Fibroblast of villous mesenchyme (primary cell): ENCODE measurements at regions not wholly inside any gene's neighbourhood (a gene's known extent, or its start where the extent isn't known, plus 50 kb on each side); places are given as distances from the start of the nearest gene placed in this dataset.

Experiments used
- DNase-seq: peaks from one replicate; pipeline ENCODE4 v3.0.0-alpha.2; 2010; ENCODE audit warnings: low read depth
- H3K4me3 ChIP-seq: 2 replicates; pipeline ENCODE4 v1.5.1; 2011; ENCODE audit warnings: low read depth, mild to moderate bottlenecking, low read length
- TF ChIP-seq, protein P1 (sequence below): IDR thresholded peaks from 2 replicates; pipeline ENCODE4 v1.5.1; 2012; ENCODE audit warnings: low read depth, mild to moderate bottlenecking, low read length; ENCODE audit not compliant: insufficient read depth

DNA sequence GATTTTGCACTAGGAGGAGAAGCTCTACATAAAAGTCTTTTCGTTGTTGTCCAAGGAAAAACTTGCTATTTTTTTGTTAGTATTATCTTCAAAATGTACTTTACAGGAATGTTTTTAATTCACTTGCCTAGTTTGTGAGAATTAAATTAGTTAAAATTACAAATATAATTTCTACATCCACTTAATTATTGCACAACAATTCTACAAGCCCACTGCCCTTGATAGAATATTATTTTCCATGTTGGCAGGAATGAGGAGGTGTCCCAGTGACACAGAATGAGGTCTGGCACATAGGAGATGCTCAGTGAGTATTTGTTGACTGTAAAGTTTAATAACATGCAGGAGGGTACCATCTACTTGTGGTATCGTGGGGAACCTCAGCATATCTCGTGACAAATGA, 255.4 kb downstream of the SDHAF3 start:
- TF ChIP-seq, protein P1, sequence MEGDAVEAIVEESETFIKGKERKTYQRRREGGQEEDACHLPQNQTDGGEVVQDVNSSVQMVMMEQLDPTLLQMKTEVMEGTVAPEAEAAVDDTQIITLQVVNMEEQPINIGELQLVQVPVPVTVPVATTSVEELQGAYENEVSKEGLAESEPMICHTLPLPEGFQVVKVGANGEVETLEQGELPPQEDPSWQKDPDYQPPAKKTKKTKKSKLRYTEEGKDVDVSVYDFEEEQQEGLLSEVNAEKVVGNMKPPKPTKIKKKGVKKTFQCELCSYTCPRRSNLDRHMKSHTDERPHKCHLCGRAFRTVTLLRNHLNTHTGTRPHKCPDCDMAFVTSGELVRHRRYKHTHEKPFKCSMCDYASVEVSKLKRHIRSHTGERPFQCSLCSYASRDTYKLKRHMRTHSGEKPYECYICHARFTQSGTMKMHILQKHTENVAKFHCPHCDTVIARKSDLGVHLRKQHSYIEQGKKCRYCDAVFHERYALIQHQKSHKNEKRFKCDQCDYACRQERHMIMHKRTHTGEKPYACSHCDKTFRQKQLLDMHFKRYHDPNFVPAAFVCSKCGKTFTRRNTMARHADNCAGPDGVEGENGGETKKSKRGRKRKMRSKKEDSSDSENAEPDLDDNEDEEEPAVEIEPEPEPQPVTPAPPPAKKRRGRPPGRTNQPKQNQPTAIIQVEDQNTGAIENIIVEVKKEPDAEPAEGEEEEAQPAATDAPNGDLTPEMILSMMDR, result no peak
- no peak for DNase-seq
- no peak overlapping the region for H3K4me3 ChIP-seq

DNA sequence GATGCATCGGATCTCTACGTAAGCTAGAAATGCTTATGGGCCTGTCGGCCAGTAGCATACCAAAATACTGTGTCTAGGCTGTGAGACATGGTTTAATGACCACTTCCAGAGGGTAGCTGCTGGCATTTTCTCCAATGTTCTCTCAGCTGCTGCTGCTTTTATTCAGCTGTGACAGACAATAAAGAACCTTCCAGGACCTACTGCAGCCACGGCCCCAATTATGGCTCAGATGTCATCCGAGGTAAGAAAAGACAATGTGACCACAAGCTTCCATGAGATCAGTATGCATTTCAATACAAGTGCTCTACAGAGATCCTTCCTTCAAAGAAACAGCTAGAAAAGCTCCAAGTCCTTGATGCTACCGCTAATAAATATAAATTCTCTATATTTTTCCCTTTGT, 256.2 kb downstream of the SDHAF3 start:
- H3K4me3 ChIP-seq, result no peak overlapping the region
- DNase-seq, result no peak
- TF ChIP-seq, protein P1, result no peak

DNA sequence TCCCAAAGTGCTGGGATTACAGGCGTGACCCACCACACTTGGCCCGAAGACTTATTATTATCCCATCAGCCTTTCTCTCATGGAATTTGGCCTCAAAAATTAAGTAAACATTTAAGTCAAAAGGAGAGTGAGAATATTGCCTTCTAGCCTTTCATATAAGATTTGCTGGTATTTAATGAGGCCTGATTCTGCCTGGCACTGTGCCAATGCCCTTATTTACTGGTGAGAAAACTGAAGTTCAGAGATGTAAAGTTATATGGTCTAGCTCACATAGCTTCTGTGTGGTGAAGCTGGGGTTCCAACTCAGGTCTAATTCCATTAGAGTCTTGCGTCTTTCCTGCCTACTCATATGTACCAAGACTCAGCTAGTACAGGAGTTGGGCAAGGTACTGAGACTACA, 260.2 kb downstream of the SDHAF3 start:
- no peak for DNase-seq
- no peak overlapping the region for H3K4me3 ChIP-seq
- TF ChIP-seq, protein P1, result no peak

DNA sequence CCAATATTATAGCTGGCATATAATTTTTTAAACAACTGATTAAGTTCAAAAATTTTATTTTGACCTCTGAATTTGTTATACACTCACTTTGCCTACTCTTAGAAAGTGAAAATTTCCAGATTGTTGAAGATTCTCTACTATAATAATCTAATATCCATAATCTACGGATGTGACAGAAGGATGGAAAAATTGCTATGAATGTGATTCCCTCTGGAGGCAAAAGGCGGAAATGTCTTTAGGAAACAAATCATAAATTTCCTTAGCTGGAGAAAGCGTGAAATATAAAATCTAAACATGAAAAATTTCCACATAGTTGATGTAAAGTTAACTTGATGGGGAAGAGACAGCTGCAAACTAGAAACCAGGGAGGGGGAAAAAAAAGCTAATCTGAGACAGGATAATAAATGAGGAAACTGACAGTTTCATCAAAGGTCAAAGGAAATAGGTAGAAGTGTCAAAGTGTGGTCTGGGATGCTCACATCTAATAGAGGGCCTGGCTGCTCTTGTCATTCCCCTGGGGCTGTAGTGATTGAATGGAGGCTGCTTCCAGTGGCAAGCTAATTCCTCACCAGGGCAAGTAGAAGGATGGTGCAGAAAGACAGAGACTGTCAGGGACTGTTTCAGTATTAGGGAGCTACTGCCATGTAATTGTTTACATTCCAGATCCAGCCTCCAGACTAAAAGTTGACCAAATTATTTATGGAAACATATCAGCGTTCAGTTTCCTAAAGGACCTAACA, 264.5 kb downstream of the SDHAF3 start:
- no peak for DNase-seq
- TF ChIP-seq, protein P1, result no peak
- H3K4me3 ChIP-seq, result no peak overlapping the region

DNA sequence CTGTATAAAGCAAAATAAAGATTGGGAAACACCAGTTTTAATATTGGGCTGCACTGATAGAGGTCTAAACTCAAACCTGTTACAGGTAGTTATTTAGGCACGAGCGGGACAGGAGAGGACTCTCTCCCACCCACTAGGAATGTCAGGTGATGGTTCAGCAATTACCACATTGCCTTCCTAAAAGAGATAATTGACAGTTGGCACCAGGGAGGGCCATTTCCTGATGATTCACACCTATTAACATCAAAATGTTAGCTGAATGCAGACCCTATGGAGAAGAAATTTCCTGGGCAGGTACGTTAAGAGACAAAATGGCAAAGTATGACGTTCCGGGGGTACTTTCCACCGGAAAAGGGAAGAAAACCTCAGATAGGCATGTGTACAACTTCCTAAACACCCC, 272.6 kb downstream of the SDHAF3 start:
- TF ChIP-seq, protein P1, result no peak
- no peak for DNase-seq

DNA sequence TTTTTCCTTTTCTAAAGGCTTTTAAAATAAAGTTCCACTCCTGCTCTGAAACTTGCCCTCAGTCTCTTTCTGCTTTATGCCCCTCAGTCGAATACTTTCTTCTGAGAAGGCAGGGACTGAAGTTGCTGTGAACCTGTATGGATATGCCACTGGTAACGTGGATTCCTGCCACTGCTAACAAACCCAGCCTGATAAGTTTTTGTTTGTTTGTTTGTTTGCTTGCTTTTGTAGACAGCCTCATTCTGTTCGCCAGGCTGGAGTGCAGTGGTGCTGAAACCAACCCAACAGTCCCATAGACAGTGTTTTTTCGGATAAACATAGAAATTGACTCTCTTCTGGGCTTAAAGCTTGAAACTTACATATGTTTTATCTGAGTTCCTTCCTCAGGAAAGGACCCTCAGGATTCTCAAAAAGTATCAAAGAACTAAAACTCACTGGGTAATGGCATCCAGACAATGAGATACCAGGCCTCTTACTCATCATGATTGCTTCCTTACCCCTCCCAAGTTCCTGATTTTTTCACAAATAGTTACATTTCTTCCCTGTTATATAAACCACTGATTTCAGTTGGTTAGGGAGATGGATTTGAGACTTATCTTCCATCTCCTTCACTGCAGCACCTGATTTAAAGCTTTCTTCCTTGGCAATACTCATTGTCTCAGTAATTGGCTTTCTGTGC, 273.6 kb downstream of the SDHAF3 start:
- no peak overlapping the region for H3K4me3 ChIP-seq
- DNase-seq, result no peak
- TF ChIP-seq, protein P1, result no peak

More for the DNA sequence above, 272.6 kb downstream of the SDHAF3 start:
- no peak overlapping the region for H3K4me3 ChIP-seq

DNA sequence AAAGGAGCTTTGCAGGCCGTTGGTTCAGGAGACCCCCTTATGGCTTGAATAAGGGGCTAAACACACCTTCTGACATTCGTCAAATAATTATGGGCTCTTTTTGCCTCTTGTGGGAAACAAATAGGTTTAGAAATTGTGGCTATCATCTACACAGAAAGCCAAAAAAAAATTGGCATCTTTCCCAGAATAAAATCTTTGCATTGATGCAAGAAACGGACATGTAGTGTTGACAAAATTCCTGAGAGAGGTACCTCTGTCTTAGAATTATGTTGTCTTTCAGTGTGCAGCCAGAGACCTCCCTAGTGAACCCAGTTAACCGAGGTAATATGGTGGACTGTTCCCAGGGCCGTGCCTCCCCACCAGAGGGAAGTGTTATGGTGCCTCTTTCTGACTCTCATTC, 283.9 kb downstream of the SDHAF3 start:
- no peak for DNase-seq
- H3K4me3 ChIP-seq, result no peak overlapping the region
- TF ChIP-seq, protein P1, result no peak
